Adipocyte (in vitro differentiated cells): ENCODE measurements at regions not wholly inside any gene's neighbourhood (a gene's known extent, or its start where the extent isn't known, plus 50 kb on each side); places are given as distances from the start of the nearest gene placed in this dataset.
A peak's percentile ranks its signal among the peaks of the same experiment; 100 is the strongest.
"Not testable (repeated sequence)": the region's sequence is repeated elsewhere in the genome, so short reads cannot be mapped to it uniquely, and the experiment has no call there.

ENCODE experiments used
- DNase-seq: peaks from one replicate; pipeline ENCODE4 v3.0.0-alpha.2; 2015; ENCODE audit warnings: low read depth
- H3K27me3 ChIP-seq: replicated peaks from 2 replicates; pipeline ENCODE4 v1.7.0; 2013; ENCODE audit warnings: mild to moderate bottlenecking, low read length, moderate library complexity; ENCODE audit not compliant: control insufficient read depth, insufficient read depth
- H3K36me3 ChIP-seq: 2 replicates; pipeline ENCODE4 v1.7.0; 2013; ENCODE audit warnings: low read length, mild to moderate bottlenecking, moderate library complexity; ENCODE audit not compliant: control insufficient read depth, insufficient read depth, severe bottlenecking
- H3K4me1 ChIP-seq: 2 replicates; pipeline ENCODE4 v1.7.0; 2013; ENCODE audit warnings: mild to moderate bottlenecking, low read length, moderate library complexity; ENCODE audit not compliant: control insufficient read depth, insufficient read depth
- H3K4me3 ChIP-seq: 2 replicates; pipeline ENCODE4 v1.7.0; 2013; ENCODE audit warnings: mild to moderate bottlenecking, low read length, moderate library complexity
- H3K9ac ChIP-seq: 2 replicates; pipeline ENCODE4 v1.7.0; 2013; ENCODE audit warnings: mild to moderate bottlenecking, low read length, moderate library complexity
- H3K9me3 ChIP-seq: 2 replicates; pipeline ENCODE4 v1.7.0; 2013; ENCODE audit warnings: mild to moderate bottlenecking, low read length, moderate library complexity; ENCODE audit not compliant: control insufficient read depth

DNA sequence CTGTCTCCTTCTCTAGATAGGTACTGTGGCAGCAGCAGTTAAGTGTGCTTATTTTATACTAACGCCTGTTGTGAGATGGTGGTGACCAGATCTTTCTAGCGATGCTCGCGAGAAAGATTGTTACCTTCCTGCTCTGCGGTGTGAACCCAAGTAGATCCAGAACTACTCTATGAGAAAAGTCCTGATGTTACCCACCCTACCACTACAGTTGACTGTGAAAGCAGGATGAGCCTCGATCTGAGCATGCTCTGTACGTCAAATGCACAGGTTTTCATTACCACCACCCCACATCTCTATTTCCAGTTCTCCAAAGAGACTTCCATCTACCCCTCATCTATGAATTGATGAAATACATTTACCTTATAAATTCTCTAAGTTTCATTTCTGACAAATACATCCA lies 64.6 kb upstream of the KCTD7 start:
- H3K9me3 ChIP-seq: no peaks in the 10 kb centered on the region
- no peaks in the 10 kb centered on the region for H3K27me3 ChIP-seq
- no peak for DNase-seq
- no peak overlapping the region for H3K9ac ChIP-seq
- H3K4me1 ChIP-seq: peaks cover 10% of the 10 kb centered on the region
- no peak overlapping the region for H3K4me3 ChIP-seq
- H3K36me3 ChIP-seq: peaks cover 64% of the 10 kb centered on the region

DNA sequence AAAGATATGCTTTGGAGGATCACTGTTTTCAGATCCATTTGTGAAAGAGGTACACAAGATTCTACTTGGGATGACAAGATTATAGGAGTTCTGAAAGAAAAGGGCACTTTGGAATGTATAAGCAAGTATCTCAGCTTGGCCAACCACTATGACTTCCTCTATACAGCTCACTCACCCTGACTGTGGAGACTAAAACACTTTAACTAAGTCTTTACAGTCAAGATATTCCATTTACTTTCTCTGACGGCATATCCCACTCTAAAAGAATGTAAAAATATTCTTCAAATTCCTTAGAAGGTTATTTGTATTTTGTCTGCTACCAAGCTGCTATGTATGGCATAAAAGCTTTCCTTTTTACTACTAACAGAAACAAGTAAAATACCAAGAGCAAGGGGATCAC lies 58.5 kb upstream of the KCTD7 start:
- peak; percentile 39 for DNase-seq
- Histone ChIP-seq H3K4me1 (peaks cover 13% of the 10 kb centered on the region), H3K36me3 (peaks cover 78% of the 10 kb centered on the region)
- not testable (repeated sequence) for H3K9me3 ChIP-seq, H3K27me3 ChIP-seq, H3K4me3 ChIP-seq, H3K9ac ChIP-seq

DNA sequence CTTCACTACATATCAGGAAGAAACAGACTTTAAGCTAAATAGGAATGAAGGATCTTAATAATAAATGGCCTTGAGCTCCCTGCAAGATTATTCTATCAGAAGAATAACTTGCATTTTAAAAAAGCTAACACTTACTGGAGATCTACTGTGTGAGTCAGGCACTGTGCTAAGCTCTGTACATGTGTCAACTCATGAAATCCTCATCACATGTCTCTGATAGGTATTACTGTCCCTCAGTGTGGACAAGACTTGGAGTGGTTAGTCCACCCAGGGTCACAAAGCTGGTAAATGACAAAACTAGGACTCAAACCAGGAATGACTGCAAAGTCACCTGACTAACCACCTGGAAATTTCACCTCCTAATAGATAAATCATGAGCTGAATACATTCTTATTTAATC lies 57.1 kb upstream of the KCTD7 start:
- Histone ChIP-seq H3K4me1 (peaks cover 16% of the 10 kb centered on the region), H3K9ac (no peak overlapping the region), H3K36me3 (peaks cover 77% of the 10 kb centered on the region), H3K9me3 (no peaks in the 10 kb centered on the region), H3K4me3 (no peak overlapping the region), H3K27me3 (no peaks in the 10 kb centered on the region)
- DNase-seq: no peak

DNA sequence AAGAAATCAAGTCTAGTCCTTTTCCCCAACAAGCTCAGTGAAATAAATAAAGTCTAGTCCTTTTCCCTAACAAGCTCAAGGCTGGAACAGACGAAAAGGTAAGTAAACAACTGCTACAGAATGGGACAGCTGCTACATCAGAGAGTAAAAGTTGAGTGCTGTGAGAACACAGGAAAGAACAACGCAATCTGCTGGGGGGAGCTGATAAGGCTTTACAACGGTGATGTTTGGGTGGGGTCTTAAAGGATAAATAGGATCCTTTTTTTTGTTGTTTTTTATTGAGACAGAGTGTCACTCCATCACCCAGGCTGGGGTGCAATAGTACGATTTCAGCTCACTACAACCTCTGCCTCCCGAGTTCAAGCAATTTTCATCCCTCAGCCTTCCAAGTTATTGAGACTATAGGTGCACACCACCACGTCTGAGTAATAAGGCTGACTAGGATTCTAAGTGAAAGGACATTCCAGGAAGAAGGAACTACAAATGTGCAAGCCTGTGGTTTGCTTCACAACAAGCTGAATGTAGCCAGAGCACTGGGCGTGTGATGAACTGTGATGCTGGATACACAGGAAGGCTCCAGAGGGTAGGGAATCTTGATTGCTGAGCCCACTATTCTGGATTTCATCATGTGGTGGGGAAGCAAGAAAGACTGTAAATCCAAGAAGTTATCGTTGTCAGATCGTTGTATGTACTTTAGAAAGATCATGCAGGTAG lies 54.7 kb upstream of the KCTD7 start:
- H3K9me3 ChIP-seq, DNase-seq, H3K27me3 ChIP-seq, H3K9ac ChIP-seq, H3K4me3 ChIP-seq: not testable (repeated sequence)
- H3K36me3 ChIP-seq: peaks cover 60% of the 10 kb centered on the region
- H3K4me1 ChIP-seq: peaks cover 26% of the 10 kb centered on the region

GRCh38 chr7:66574768-66575167 lies 53.9 kb upstream of the KCTD7 start:
- peak; percentile 43 for DNase-seq
- H3K9me3 ChIP-seq, H3K27me3 ChIP-seq, H3K9ac ChIP-seq, H3K4me3 ChIP-seq: not testable (repeated sequence)
- peaks cover 57% of the 10 kb centered on the region for H3K36me3 ChIP-seq
- H3K4me1 ChIP-seq: peaks cover 26% of the 10 kb centered on the region

- DNase-seq: no peak
- Histone ChIP-seq H3K9ac (no peak overlapping the region), H3K9me3 (no peaks in the 10 kb centered on the region), H3K36me3 (peaks cover 59% of the 10 kb centered on the region), H3K27me3 (no peaks in the 10 kb centered on the region), H3K4me3 (no peak overlapping the region), H3K4me1 (peaks cover 26% of the 10 kb centered on the region)
Observed at GRCh38 chr7:66575398-66575797, 53.3 kb upstream of the KCTD7 start.

GRCh38 chr7:66576646-66577045 lies 52.0 kb upstream of the KCTD7 start:
- Histone ChIP-seq H3K27me3 (no peaks in the 10 kb centered on the region), H3K36me3 (peaks cover 60% of the 10 kb centered on the region)

More at GRCh38 chr7:66576646-66577045, 52.0 kb upstream of the KCTD7 start:
- H3K4me3 ChIP-seq: no peak overlapping the region
- H3K9me3 ChIP-seq: no peaks in the 10 kb centered on the region
- no peak for DNase-seq
- peaks cover 22% of the 10 kb centered on the region for H3K4me1 ChIP-seq
- H3K9ac ChIP-seq: no peak overlapping the region
